Adipocyte (in vitro differentiated cells): ENCODE measurements at regions not wholly inside any gene's neighbourhood (a gene's known extent, or its start where the extent isn't known, plus 50 kb on each side); places are given as distances from the start of the nearest gene placed in this dataset.

Experiments
- DNase-seq: peaks from one replicate; pipeline ENCODE4 v3.0.0-alpha.2; 2015; ENCODE audit warnings: low read depth
- H3K27me3 ChIP-seq: replicated peaks from 2 replicates; pipeline ENCODE4 v1.7.0; 2013; ENCODE audit warnings: mild to moderate bottlenecking, low read length, moderate library complexity; ENCODE audit not compliant: control insufficient read depth, insufficient read depth
- H3K36me3 ChIP-seq: 2 replicates; pipeline ENCODE4 v1.7.0; 2013; ENCODE audit warnings: low read length, mild to moderate bottlenecking, moderate library complexity; ENCODE audit not compliant: control insufficient read depth, insufficient read depth, severe bottlenecking
- H3K4me1 ChIP-seq: 2 replicates; pipeline ENCODE4 v1.7.0; 2013; ENCODE audit warnings: mild to moderate bottlenecking, low read length, moderate library complexity; ENCODE audit not compliant: control insufficient read depth, insufficient read depth
- H3K4me3 ChIP-seq: 2 replicates; pipeline ENCODE4 v1.7.0; 2013; ENCODE audit warnings: mild to moderate bottlenecking, low read length, moderate library complexity
- H3K9ac ChIP-seq: 2 replicates; pipeline ENCODE4 v1.7.0; 2013; ENCODE audit warnings: mild to moderate bottlenecking, low read length, moderate library complexity
- H3K9me3 ChIP-seq: 2 replicates; pipeline ENCODE4 v1.7.0; 2013; ENCODE audit warnings: mild to moderate bottlenecking, low read length, moderate library complexity; ENCODE audit not compliant: control insufficient read depth

DNA sequence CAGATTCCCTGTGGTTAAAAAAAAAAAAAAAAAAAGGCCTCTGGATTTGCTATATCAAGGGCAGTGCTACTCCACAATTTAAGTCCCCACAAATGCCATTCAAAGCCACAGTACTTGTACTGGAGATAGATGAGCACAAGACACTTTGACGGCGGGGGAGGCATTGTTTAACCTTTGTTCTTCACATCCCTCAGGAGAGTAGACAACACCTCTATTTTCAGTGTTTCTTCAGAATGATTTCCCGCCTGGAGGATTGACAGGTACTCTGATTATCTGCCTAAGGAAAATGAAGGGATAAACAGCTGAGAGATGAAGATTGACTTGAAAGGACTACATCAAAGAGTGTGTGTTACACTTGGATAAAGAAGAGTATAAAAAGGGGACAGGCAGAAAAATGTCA lies 58.7 kb downstream of the OTOL1 start:
- Histone ChIP-seq H3K9ac (no peak overlapping the region), H3K4me3 (no peak overlapping the region), H3K36me3 (no peaks in the 10 kb centered on the region), H3K4me1 (peaks cover 11% of the 10 kb centered on the region), H3K27me3 (no peaks in the 10 kb centered on the region), H3K9me3 (no peaks in the 10 kb centered on the region)
- DNase-seq = no peak

DNA sequence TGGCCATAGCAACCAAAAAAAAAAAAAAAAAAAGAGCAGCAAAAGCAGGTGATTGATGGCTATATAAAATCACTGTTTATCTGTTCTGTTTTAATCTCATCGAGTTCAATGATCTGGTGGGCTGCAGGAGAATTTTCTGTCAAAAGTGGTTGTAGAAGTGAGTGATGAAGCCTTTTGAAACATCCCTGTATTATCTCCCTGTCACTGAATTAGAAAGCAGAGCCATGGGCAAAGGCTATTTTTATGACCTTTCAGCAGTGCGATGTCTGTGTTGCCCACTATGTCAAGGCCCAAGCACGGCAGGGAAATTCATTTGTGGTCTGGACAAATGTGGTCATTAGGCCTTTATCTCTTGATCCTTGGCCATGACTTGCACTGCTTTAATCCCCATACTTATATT lies 59.9 kb downstream of the OTOL1 start:
- Histone ChIP-seq H3K9ac (no peak overlapping the region), H3K4me3 (no peak overlapping the region), H3K4me1 (peaks cover 11% of the 10 kb centered on the region), H3K36me3 (no peaks in the 10 kb centered on the region), H3K9me3 (no peaks in the 10 kb centered on the region), H3K27me3 (no peaks in the 10 kb centered on the region)
- DNase-seq = no peak

DNA sequence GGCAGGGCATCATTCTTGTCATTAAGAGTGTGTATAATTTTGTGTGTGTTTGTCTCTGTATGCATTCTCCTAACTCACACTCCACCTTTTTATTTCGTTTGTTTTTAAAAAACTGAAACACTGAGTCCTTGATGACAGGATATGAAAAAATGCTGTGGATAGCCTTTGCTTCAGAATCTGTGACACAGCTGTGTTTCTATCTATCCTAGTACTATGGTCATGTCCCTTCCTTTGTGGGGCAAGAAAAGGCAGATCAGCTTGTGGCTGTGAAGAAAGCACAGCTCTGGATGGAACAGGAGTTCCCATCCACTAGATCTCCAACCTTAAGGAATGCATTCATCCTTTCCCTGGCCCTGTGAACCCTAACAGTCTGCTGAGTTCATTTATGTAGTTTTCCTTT lies 60.3 kb downstream of the OTOL1 start:
- Histone ChIP-seq H3K36me3 (no peaks in the 10 kb centered on the region), H3K9ac (no peak overlapping the region), H3K9me3 (no peaks in the 10 kb centered on the region), H3K4me3 (no peak overlapping the region), H3K27me3 (no peaks in the 10 kb centered on the region), H3K4me1 (peaks cover 11% of the 10 kb centered on the region)
- no peak for DNase-seq

DNA sequence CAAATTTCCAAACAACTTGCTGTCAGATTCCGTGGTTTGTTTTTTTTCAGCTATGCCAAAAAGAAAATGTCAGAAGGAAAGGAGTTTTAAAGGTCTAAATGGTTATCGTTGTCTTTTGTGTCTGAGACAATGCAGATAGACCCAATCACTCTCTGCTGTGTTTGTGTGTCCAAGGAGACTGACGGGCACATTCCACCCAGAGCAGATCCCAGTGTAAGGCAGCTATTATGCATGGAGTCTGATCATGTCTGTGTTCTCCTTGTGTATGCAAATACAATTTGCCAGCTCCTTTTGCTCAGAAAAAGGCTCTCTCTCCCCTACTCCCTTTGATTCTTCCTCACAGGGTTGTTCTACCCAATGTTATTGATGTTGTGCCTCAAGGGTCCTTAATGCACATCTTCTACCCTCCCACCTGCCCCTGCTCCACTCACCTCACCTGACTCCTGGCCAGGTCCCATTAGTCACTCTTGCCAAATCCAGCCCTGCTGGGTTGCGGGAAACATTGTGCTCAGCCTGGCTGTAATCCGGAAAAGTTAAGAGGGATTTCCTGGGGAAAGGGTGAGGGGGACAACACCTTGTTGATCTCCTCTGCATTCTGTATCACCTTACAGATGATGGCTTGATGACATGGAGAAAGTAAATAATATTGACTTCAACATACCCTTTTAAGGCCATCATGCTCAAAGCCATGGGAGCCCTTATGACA lies 61.0 kb downstream of the OTOL1 start:
- no peak overlapping the region for H3K9ac ChIP-seq
- no peaks in the 10 kb centered on the region for H3K36me3 ChIP-seq
- peaks cover 11% of the 10 kb centered on the region for H3K4me1 ChIP-seq
- H3K27me3 ChIP-seq = no peaks in the 10 kb centered on the region
- no peak for DNase-seq
- H3K4me3 ChIP-seq = no peak overlapping the region
- H3K9me3 ChIP-seq = no peaks in the 10 kb centered on the region

- no peak overlapping the region for H3K9ac ChIP-seq
- DNase-seq = no peak
- H3K4me3 ChIP-seq = no peak overlapping the region
- H3K4me1 ChIP-seq = peaks cover 11% of the 10 kb centered on the region
- H3K36me3 ChIP-seq = no peaks in the 10 kb centered on the region
- H3K27me3 ChIP-seq = no peaks in the 10 kb centered on the region
- no peaks in the 10 kb centered on the region for H3K9me3 ChIP-seq
These were observed 61.6 kb downstream of the OTOL1 start for GRCh38 chr3:161558236-161558635.

- Histone ChIP-seq H3K27me3 (no peaks in the 10 kb centered on the region), H3K4me1 (peaks cover 11% of the 10 kb centered on the region), H3K9ac (no peak overlapping the region), H3K36me3 (no peaks in the 10 kb centered on the region), H3K9me3 (no peaks in the 10 kb centered on the region), H3K4me3 (no peak overlapping the region)
- peak; percentile 69 for DNase-seq
These were observed 62.8 kb downstream of the OTOL1 start for GRCh38 chr3:161559177-161559998.

GRCh38 chr3:161560008-161560637 lies 63.5 kb downstream of the OTOL1 start:
- Histone ChIP-seq H3K36me3 (no peaks in the 10 kb centered on the region), H3K9ac (no peak overlapping the region), H3K4me3 (no peak overlapping the region), H3K4me1 (peaks cover 11% of the 10 kb centered on the region), H3K9me3 (no peaks in the 10 kb centered on the region), H3K27me3 (no peaks in the 10 kb centered on the region)
- DNase-seq = peak; percentile 81

GRCh38 chr3:161567577-161568361 lies 71.2 kb downstream of the OTOL1 start:
- Histone ChIP-seq H3K4me3 (peak overlapping the region; percentile 52), H3K27me3 (no peaks in the 10 kb centered on the region), H3K4me1 (peaks cover 17% of the 10 kb centered on the region), H3K36me3 (no peaks in the 10 kb centered on the region), H3K9me3 (no peaks in the 10 kb centered on the region), H3K9ac (no peak overlapping the region)
- peak; percentile 89 for DNase-seq

DNA sequence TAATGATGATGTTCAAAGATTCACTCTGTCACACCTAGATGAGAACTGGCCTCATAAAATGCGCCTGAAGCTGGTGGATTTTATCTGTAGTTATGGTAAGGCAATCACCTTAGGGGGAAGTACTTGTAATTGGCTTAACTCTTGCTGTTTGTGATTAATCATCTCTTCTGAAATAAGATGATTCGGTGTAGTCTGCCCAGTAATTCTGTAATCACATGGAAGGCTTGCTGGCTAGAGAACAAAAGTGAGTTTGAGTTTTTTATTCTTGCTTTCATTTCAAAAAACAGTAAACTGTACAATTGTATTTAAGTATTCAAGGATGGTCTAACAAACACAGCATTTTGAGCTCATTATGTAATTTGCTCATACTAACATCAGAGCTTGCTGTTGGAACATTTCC lies 72.1 kb downstream of the OTOL1 start:
- Histone ChIP-seq H3K9ac (no peak overlapping the region), H3K9me3 (no peaks in the 10 kb centered on the region), H3K36me3 (no peaks in the 10 kb centered on the region), H3K27me3 (no peaks in the 10 kb centered on the region), H3K4me3 (no peak overlapping the region), H3K4me1 (peaks cover 23% of the 10 kb centered on the region)
- no peak for DNase-seq

DNA sequence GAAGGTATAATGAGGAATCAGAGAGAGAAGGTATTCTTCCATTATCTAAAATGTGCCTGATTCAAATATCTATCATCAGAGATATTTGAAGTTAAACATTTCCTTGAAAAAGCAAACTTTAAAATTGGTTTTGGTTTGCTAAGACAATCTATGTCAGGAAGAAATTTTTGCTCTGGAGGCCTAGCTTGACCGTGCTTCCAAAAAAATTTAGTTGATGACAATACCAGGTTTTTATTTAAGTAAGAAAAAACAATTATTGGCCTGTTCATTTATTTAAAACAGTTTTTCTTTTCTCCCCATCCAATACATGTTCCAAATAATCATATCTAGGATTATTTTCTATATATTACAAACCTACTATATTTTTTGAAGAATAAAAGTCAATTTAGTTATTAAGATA lies 75.3 kb downstream of the OTOL1 start:
- Histone ChIP-seq H3K4me3 (no peak overlapping the region), H3K9me3 (no peaks in the 10 kb centered on the region), H3K4me1 (peaks cover 23% of the 10 kb centered on the region), H3K27me3 (no peaks in the 10 kb centered on the region), H3K9ac (no peak overlapping the region), H3K36me3 (no peaks in the 10 kb centered on the region)
- DNase-seq = no peak

GRCh38 chr3:161573136-161573535 lies 76.5 kb downstream of the OTOL1 start:
- H3K36me3 ChIP-seq = no peaks in the 10 kb centered on the region
- no peak overlapping the region for H3K4me3 ChIP-seq
- DNase-seq = no peak
- H3K9ac ChIP-seq = no peak overlapping the region
- H3K4me1 ChIP-seq = peaks cover 15% of the 10 kb centered on the region
- H3K9me3 ChIP-seq = no peaks in the 10 kb centered on the region
- H3K27me3 ChIP-seq = no peaks in the 10 kb centered on the region
